Activated T-helper 1 cell treated with anti-CD3 and anti-CD28 coated beads, Interleukin-12 subunit alpha, Interleukin-12 subunit beta, Interleukin-2, Interleukin-4 antibody, amounts not matched to agents 30 ng/mL and 10 ng/mL and 1 ng/mL, durations not matched to agents 14 hours and 24 hours and 36 hours (primary cell): ENCODE measurements at regions not wholly inside any gene's neighbourhood (a gene's known extent, or its start where the extent isn't known, plus 50 kb on each side); places are given as distances from the start of the nearest gene placed in this dataset.

ENCODE experiments used
- DNase-seq: peaks from one replicate; pipeline ENCODE4 v3.0.0; 2021; ENCODE audit warnings: low spot score
- H3K27ac Mint-ChIP-seq: one replicate; pipeline ENCODE4 v1.8.0; 2021; ENCODE audit warnings: mild to moderate bottlenecking, mixed read lengths
- H3K27me3 Mint-ChIP-seq: one replicate; pipeline ENCODE4 v1.8.0; 2022; ENCODE audit warnings: mild to moderate bottlenecking, moderate library complexity, mixed read lengths; ENCODE audit not compliant: insufficient read depth
- H3K36me3 Mint-ChIP-seq: one replicate; pipeline ENCODE4 v1.8.0; 2021; ENCODE audit warnings: low read depth, mixed read lengths
- H3K4me1 Mint-ChIP-seq: one replicate; pipeline ENCODE4 v1.8.0; 2021; ENCODE audit warnings: low read depth, mixed read lengths
- H3K4me3 Mint-ChIP-seq: one replicate; pipeline ENCODE4 v1.8.0; 2021; ENCODE audit warnings: mild to moderate bottlenecking, moderate library complexity, mixed read lengths
- H3K9me3 Mint-ChIP-seq: one replicate; pipeline ENCODE4 v1.8.0; 2021; ENCODE audit warnings: mixed read lengths
- intact Hi-C: fragments of 100-400 bp; cut with micrococcal nuclease; formaldehyde crosslinking; loops from one replicate; pipeline ENCODE4 v1.15.1; 2024

GRCh38 chr10:20975236-20975635, 78.1 kb upstream of the NEBL start:
- Mint-ChIP-seq H3K36me3 (no peaks in the 10 kb centered on the region), H3K27me3 (no peaks in the 10 kb centered on the region), H3K9me3 (no peaks in the 10 kb centered on the region), H3K4me3 (no peak overlapping the region), H3K4me1 (no peaks in the 10 kb centered on the region), H3K27ac (no peak overlapping the region)
- intact Hi-C loops: no loop called here
- DNase-seq: no peak

GRCh38 chr10:20972925-20973324, 75.8 kb upstream of the NEBL start:
- no peaks in the 10 kb centered on the region for H3K9me3 Mint-ChIP-seq

GRCh38 chr10:20971901-20972300, 74.8 kb upstream of the NEBL start:
- H3K9me3 Mint-ChIP-seq: no peaks in the 10 kb centered on the region
- H3K4me1 Mint-ChIP-seq: no peaks in the 10 kb centered on the region
- no peaks in the 10 kb centered on the region for H3K27me3 Mint-ChIP-seq
- no peak overlapping the region for H3K27ac Mint-ChIP-seq
- H3K4me3 Mint-ChIP-seq: no peak overlapping the region
- no peak for DNase-seq
- intact Hi-C loops: no loop called here
- no peaks in the 10 kb centered on the region for H3K36me3 Mint-ChIP-seq

More at GRCh38 chr10:20972925-20973324, 75.8 kb upstream of the NEBL start:
- H3K4me1 Mint-ChIP-seq: no peaks in the 10 kb centered on the region
- intact Hi-C loops: no loop called here
- no peaks in the 10 kb centered on the region for H3K36me3 Mint-ChIP-seq
- DNase-seq: no peak
- no peak overlapping the region for H3K27ac Mint-ChIP-seq
- no peak overlapping the region for H3K4me3 Mint-ChIP-seq
- no peaks in the 10 kb centered on the region for H3K27me3 Mint-ChIP-seq

- Mint-ChIP-seq H3K27ac (no peak overlapping the region), H3K4me1 (no peaks in the 10 kb centered on the region), H3K36me3 (no peaks in the 10 kb centered on the region), H3K27me3 (no peaks in the 10 kb centered on the region), H3K9me3 (no peaks in the 10 kb centered on the region), H3K4me3 (no peak overlapping the region)
- intact Hi-C loops: no loop called here
- DNase-seq: no peak
These were observed 73.6 kb upstream of the NEBL start for GRCh38 chr10:20970708-20971107.

- H3K9me3 Mint-ChIP-seq: no peaks in the 10 kb centered on the region
- no peaks in the 10 kb centered on the region for H3K27me3 Mint-ChIP-seq
- H3K4me3 Mint-ChIP-seq: no peak overlapping the region
- H3K36me3 Mint-ChIP-seq: no peaks in the 10 kb centered on the region
- intact Hi-C loops: no loop called here
- H3K27ac Mint-ChIP-seq: no peak overlapping the region
- no peak for DNase-seq
- H3K4me1 Mint-ChIP-seq: no peaks in the 10 kb centered on the region
These were observed 72.9 kb upstream of the NEBL start for GRCh38 chr10:20970044-20970443.

- DNase-seq: no peak
- Mint-ChIP-seq H3K4me1 (no peaks in the 10 kb centered on the region), H3K27me3 (no peaks in the 10 kb centered on the region), H3K9me3 (no peaks in the 10 kb centered on the region), H3K27ac (no peak overlapping the region), H3K36me3 (no peaks in the 10 kb centered on the region), H3K4me3 (no peak overlapping the region)
- intact Hi-C loops: no loop called here
These were observed 69.3 kb upstream of the NEBL start for GRCh38 chr10:20966426-20966825.

GRCh38 chr10:20963721-20964595, 66.8 kb upstream of the NEBL start:
- H3K36me3 Mint-ChIP-seq: no peaks in the 10 kb centered on the region
- intact Hi-C loops: no loop called here

GRCh38 chr10:20963056-20963455, 65.9 kb upstream of the NEBL start:
- no peaks in the 10 kb centered on the region for H3K36me3 Mint-ChIP-seq
- no peak for DNase-seq
- no peaks in the 10 kb centered on the region for H3K27me3 Mint-ChIP-seq
- no peak overlapping the region for H3K4me3 Mint-ChIP-seq
- intact Hi-C loops: no loop called here
- no peak overlapping the region for H3K27ac Mint-ChIP-seq
- no peaks in the 10 kb centered on the region for H3K9me3 Mint-ChIP-seq
- no peaks in the 10 kb centered on the region for H3K4me1 Mint-ChIP-seq

More at GRCh38 chr10:20963721-20964595, 66.8 kb upstream of the NEBL start:
- no peaks in the 10 kb centered on the region for H3K4me1 Mint-ChIP-seq
- no peaks in the 10 kb centered on the region for H3K27me3 Mint-ChIP-seq
- H3K9me3 Mint-ChIP-seq: no peaks in the 10 kb centered on the region
- H3K4me3 Mint-ChIP-seq: no peak overlapping the region
- H3K27ac Mint-ChIP-seq: no peak overlapping the region
- no peak for DNase-seq

- no peaks in the 10 kb centered on the region for H3K27me3 Mint-ChIP-seq
- no peaks in the 10 kb centered on the region for H3K4me1 Mint-ChIP-seq
- intact Hi-C loops: no loop called here
- no peak overlapping the region for H3K4me3 Mint-ChIP-seq
- H3K9me3 Mint-ChIP-seq: no peaks in the 10 kb centered on the region
- H3K36me3 Mint-ChIP-seq: no peaks in the 10 kb centered on the region
- no peak overlapping the region for H3K27ac Mint-ChIP-seq
- DNase-seq: no peak
These were observed 65.1 kb upstream of the NEBL start for GRCh38 chr10:20962165-20962564.

- intact Hi-C loops: no loop called here
- H3K4me1 Mint-ChIP-seq: no peaks in the 10 kb centered on the region
- H3K27ac Mint-ChIP-seq: no peak overlapping the region
- H3K36me3 Mint-ChIP-seq: no peaks in the 10 kb centered on the region
- H3K4me3 Mint-ChIP-seq: no peak overlapping the region
- no peaks in the 10 kb centered on the region for H3K27me3 Mint-ChIP-seq
- no peak for DNase-seq
- no peaks in the 10 kb centered on the region for H3K9me3 Mint-ChIP-seq
These were observed 62.1 kb upstream of the NEBL start for GRCh38 chr10:20959242-20959641.

GRCh38 chr10:20958764-20959163, 61.7 kb upstream of the NEBL start:
- no peaks in the 10 kb centered on the region for H3K27me3 Mint-ChIP-seq
- no peak for DNase-seq
- intact Hi-C loops: no loop called here
- no peaks in the 10 kb centered on the region for H3K36me3 Mint-ChIP-seq
- no peaks in the 10 kb centered on the region for H3K4me1 Mint-ChIP-seq
- H3K27ac Mint-ChIP-seq: no peak overlapping the region
- H3K9me3 Mint-ChIP-seq: no peaks in the 10 kb centered on the region
- H3K4me3 Mint-ChIP-seq: no peak overlapping the region

GRCh38 chr10:20958225-20958624, 61.1 kb upstream of the NEBL start:
- no peaks in the 10 kb centered on the region for H3K27me3 Mint-ChIP-seq
- DNase-seq: no peak
- intact Hi-C loops: no loop called here
- no peak overlapping the region for H3K4me3 Mint-ChIP-seq
- no peak overlapping the region for H3K27ac Mint-ChIP-seq
- no peaks in the 10 kb centered on the region for H3K36me3 Mint-ChIP-seq
- no peaks in the 10 kb centered on the region for H3K9me3 Mint-ChIP-seq
- no peaks in the 10 kb centered on the region for H3K4me1 Mint-ChIP-seq

- no peaks in the 10 kb centered on the region for H3K4me1 Mint-ChIP-seq
- intact Hi-C loops: no loop called here
- H3K4me3 Mint-ChIP-seq: no peak overlapping the region
These were observed 60.6 kb upstream of the NEBL start for GRCh38 chr10:20957744-20958143.

GRCh38 chr10:20956843-20957242, 59.7 kb upstream of the NEBL start:
- Mint-ChIP-seq H3K27me3 (no peaks in the 10 kb centered on the region), H3K4me1 (no peaks in the 10 kb centered on the region), H3K4me3 (no peak overlapping the region), H3K36me3 (no peaks in the 10 kb centered on the region), H3K27ac (no peak overlapping the region), H3K9me3 (no peaks in the 10 kb centered on the region)
- no peak for DNase-seq
- intact Hi-C loops: no loop called here

More at GRCh38 chr10:20957744-20958143, 60.6 kb upstream of the NEBL start:
- no peak for DNase-seq
- H3K36me3 Mint-ChIP-seq: no peaks in the 10 kb centered on the region
- H3K27me3 Mint-ChIP-seq: no peaks in the 10 kb centered on the region
- no peaks in the 10 kb centered on the region for H3K9me3 Mint-ChIP-seq
- H3K27ac Mint-ChIP-seq: no peak overlapping the region
